ENCODE measurements at regions not wholly inside any gene's neighbourhood (a gene's known extent, or its start where the extent isn't known, plus 50 kb on each side); places are given as distances from the start of the nearest gene placed in this dataset.

- Histone ChIP-seq H3K36me3 (no peaks in the 10 kb centered on the region), H3K9me3 (replicated peaks) (peaks cover 4% of the 10 kb centered on the region), H3K4me1 (peaks cover 6% of the 10 kb centered on the region), H3K4me3 (no peak overlapping the region), H3K27ac (replicated peaks) (no peak overlapping the region), H3K27me3 (ENCODE audit: low read depth) (no peaks in the 10 kb centered on the region)
- intact Hi-C loops (cut with micrococcal nuclease), result no loop called here
- no peak for DNase-seq
- TF ChIP-seq, protein P1, sequence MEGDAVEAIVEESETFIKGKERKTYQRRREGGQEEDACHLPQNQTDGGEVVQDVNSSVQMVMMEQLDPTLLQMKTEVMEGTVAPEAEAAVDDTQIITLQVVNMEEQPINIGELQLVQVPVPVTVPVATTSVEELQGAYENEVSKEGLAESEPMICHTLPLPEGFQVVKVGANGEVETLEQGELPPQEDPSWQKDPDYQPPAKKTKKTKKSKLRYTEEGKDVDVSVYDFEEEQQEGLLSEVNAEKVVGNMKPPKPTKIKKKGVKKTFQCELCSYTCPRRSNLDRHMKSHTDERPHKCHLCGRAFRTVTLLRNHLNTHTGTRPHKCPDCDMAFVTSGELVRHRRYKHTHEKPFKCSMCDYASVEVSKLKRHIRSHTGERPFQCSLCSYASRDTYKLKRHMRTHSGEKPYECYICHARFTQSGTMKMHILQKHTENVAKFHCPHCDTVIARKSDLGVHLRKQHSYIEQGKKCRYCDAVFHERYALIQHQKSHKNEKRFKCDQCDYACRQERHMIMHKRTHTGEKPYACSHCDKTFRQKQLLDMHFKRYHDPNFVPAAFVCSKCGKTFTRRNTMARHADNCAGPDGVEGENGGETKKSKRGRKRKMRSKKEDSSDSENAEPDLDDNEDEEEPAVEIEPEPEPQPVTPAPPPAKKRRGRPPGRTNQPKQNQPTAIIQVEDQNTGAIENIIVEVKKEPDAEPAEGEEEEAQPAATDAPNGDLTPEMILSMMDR (IDR thresholded peaks at IDR 0.05; ENCODE audit: borderline replicate concordance), result no peak
Observed at GRCh38 chr13:105047676-105048295, 1487.7 kb downstream of the EFNB2 start.

DNA sequence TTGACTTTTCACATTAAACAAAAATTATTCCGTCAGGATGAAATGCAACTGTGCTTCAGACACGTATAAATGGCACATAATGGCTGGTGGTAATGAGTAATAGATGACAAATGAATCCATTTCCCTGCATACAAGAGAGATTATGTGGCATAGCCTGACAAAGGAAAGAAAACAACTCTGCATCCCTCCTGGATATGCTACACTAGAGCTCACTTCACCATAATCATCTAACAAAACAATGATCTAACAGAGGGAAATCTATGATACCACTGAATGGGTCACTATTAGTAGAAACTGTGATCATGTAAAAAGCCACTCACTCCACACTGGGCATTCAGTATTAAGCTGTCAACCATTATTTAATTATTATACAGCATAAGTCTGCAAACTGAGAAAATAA lies 1498.4 kb downstream of the EFNB2 start:
- no peak for DNase-seq
- Histone ChIP-seq H3K27me3 (ENCODE audit: low read depth) (no peaks in the 10 kb centered on the region), H3K4me3 (no peak overlapping the region), H3K4me1 (no peaks in the 10 kb centered on the region), H3K27ac (replicated peaks) (no peak overlapping the region), H3K36me3 (no peaks in the 10 kb centered on the region), H3K9me3 (replicated peaks) (peaks cover 6% of the 10 kb centered on the region)
- TF ChIP-seq, protein P1 (IDR thresholded peaks at IDR 0.05; ENCODE audit: borderline replicate concordance), result no peak
- intact Hi-C loops (cut with micrococcal nuclease), result no loop called here

DNA sequence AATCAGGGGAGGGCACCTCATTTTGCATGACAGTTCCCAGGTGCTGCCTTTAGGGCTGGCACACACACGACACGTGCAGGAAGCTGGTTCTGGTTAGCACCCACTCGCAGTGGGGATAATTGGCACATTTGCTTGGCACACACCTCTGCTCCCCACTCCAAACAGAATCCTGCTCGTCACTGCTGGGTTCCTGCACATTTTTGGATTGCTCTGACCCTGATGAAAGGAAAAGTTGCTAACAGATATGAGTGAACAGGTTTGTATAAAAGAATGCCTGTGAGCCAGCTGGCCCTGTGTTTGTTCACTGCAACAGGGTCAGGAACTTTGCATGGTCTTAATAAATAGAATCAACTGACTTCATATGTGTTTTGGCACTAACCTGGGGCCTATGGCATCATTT lies 1500.4 kb downstream of the EFNB2 start:
- Histone ChIP-seq H3K36me3 (no peaks in the 10 kb centered on the region), H3K27ac (replicated peaks) (no peak overlapping the region), H3K4me3 (no peak overlapping the region), H3K4me1 (no peaks in the 10 kb centered on the region), H3K27me3 (ENCODE audit: low read depth) (no peaks in the 10 kb centered on the region), H3K9me3 (replicated peaks) (no peaks in the 10 kb centered on the region)
- TF ChIP-seq, protein P1 (IDR thresholded peaks at IDR 0.05; ENCODE audit: borderline replicate concordance), result no peak
- no peak for DNase-seq
- intact Hi-C loops (cut with micrococcal nuclease), result no loop called here

GRCh38 chr13:105033999-105034398 lies 1501.5 kb downstream of the EFNB2 start:
- Histone ChIP-seq H3K27ac (replicated peaks) (no peak overlapping the region), H3K27me3 (ENCODE audit: low read depth) (no peaks in the 10 kb centered on the region), H3K36me3 (no peaks in the 10 kb centered on the region), H3K9me3 (replicated peaks) (no peaks in the 10 kb centered on the region), H3K4me1 (no peaks in the 10 kb centered on the region), H3K4me3 (no peak overlapping the region)
- intact Hi-C loops (cut with micrococcal nuclease), result no loop called here
- TF ChIP-seq, protein P1 (IDR thresholded peaks at IDR 0.05; ENCODE audit: borderline replicate concordance), result no peak
- DNase-seq, result no peak

DNA sequence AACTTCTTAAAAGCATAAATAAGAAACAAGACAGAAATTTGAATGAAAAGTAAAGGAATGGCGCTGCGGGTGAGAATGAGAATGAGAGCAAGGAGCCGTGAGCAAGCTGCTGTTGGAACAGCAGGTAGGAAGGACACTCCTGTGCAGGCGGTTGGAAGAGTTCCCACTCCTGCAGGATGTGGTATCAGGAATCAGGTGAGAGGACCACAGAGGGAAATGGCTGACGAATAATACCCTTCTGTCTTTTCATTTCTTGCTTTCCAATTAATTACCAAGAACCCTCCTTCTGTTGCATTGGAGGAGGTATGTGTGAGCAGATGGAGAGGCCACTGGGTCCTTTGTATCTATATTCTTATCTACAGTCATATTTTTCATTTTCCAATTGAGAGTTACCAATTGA lies 1504.2 kb downstream of the EFNB2 start:
- H3K9me3 ChIP-seq (replicated peaks), result no peaks in the 10 kb centered on the region
- H3K27me3 ChIP-seq (ENCODE audit: low read depth), result no peaks in the 10 kb centered on the region
- DNase-seq, result no peak
- TF ChIP-seq, protein P1 (IDR thresholded peaks at IDR 0.05; ENCODE audit: borderline replicate concordance), result no peak
- intact Hi-C loops (cut with micrococcal nuclease), result no loop called here
- H3K4me3 ChIP-seq, result no peak overlapping the region
- H3K4me1 ChIP-seq, result no peaks in the 10 kb centered on the region
- H3K36me3 ChIP-seq, result no peaks in the 10 kb centered on the region
- H3K27ac ChIP-seq (replicated peaks), result no peak overlapping the region
